ENCODE measurements at regions not wholly inside any gene's neighbourhood (a gene's known extent, or its start where the extent isn't known, plus 50 kb on each side); places are given as distances from the start of the nearest gene placed in this dataset.
"Not testable (repeated sequence)": the region's sequence is repeated elsewhere in the genome, so short reads cannot be mapped to it uniquely, and the experiment has no call there.

DNA sequence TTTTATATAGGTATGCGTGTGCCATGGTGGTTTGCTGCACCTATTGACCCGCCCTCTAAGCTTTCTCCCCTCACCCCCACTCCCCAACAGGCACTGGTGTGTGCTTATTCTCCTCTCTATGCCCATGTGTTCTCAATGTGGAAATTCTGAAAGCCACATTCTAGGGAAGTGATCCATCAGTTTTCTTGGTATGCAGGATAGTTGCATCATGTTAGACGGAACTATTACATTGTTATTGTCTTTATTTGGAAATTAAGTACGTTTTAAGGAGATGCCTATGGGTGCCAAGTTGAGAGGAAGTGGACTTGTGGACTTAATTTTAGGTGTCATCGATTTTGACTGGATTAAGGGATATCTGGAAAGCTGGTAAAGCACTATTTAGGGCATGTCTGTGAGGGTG lies 204.6 kb downstream of the RBM46 start:
- TF ChIP-seq, protein P1, sequence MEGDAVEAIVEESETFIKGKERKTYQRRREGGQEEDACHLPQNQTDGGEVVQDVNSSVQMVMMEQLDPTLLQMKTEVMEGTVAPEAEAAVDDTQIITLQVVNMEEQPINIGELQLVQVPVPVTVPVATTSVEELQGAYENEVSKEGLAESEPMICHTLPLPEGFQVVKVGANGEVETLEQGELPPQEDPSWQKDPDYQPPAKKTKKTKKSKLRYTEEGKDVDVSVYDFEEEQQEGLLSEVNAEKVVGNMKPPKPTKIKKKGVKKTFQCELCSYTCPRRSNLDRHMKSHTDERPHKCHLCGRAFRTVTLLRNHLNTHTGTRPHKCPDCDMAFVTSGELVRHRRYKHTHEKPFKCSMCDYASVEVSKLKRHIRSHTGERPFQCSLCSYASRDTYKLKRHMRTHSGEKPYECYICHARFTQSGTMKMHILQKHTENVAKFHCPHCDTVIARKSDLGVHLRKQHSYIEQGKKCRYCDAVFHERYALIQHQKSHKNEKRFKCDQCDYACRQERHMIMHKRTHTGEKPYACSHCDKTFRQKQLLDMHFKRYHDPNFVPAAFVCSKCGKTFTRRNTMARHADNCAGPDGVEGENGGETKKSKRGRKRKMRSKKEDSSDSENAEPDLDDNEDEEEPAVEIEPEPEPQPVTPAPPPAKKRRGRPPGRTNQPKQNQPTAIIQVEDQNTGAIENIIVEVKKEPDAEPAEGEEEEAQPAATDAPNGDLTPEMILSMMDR (IDR thresholded peaks at IDR 0.05; ENCODE audit: low read depth, low read length): no peak
- CTCF ChIA-PET: no interaction called here

DNA sequence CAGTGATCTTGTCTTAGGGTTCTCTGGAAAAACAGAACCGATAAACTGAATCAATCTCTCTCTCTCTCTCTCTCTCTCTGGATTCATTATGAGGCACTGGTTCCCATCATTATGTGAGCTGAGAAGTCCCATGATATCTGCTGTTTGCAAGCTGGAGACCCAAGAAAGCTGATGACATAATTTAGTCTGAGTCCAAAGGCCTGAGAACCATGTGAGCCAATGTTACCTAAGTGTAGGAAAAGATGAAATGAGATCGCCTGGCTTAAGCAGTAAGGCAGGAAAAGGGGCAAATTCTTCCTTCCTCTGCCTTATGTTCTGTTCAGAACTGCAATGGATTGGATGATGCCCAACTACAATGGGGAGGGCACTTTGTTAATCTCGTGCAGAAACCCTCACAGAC lies 207.4 kb downstream of the RBM46 start:
- TF ChIP-seq, protein P1 (IDR thresholded peaks at IDR 0.05; ENCODE audit: low read depth, low read length): no peak
- no peaks in the 10 kb centered on the region for H3K9me3 ChIP-seq (ENCODE audit: control insufficient read depth, insufficient read depth, low read length)
- POLR2A ChIA-PET: no interaction called here
- no peaks in the 10 kb centered on the region for H3K27me3 ChIP-seq (ENCODE audit: control insufficient read depth, insufficient read depth, low read length)
- CTCF ChIA-PET: interaction anchor here (1.0 kb wide), 1 partner anchor 365 kb away, joined by 3 read pairs; no protein-coding TSS in a partner anchor
- DNase-seq (ENCODE audit: low read depth, low spot score): no peak
- H3K4me3 ChIP-seq (ENCODE audit: low read depth, low read length): no peak overlapping the region
- no peak overlapping the region for H3K27ac ChIP-seq (ENCODE audit: low read depth, low read length)

More for the DNA sequence above, 204.6 kb downstream of the RBM46 start:
- no peaks in the 10 kb centered on the region for H3K9me3 ChIP-seq (ENCODE audit: control insufficient read depth, insufficient read depth, low read length)
- no peaks in the 10 kb centered on the region for H3K27me3 ChIP-seq (ENCODE audit: control insufficient read depth, insufficient read depth, low read length)
- DNase-seq (ENCODE audit: low read depth, low spot score): no peak
- POLR2A ChIA-PET: no interaction called here
- no peak overlapping the region for H3K27ac ChIP-seq (ENCODE audit: low read depth, low read length)
- H3K4me3 ChIP-seq (ENCODE audit: low read depth, low read length): no peak overlapping the region

DNA sequence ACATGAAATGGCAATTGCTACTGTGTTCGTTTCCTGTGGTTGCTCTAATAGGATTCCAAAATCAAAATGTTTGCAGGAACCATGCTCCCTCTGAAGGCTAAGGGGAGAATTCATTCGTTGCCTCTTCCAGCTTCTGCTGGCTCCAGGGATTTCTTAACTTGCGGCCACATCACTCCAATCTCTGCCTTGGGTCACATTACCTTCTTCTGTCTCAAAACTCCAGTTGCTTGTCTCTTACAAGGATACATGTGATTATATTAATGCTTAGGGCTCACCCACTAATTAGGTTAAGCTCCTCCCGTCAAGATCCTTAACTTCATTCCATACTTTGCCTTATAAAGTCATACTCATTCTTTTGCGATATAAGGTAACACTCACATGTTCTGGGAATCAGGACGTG lies 208.4 kb downstream of the RBM46 start:
- Histone ChIP-seq H3K27me3 (ENCODE audit: control insufficient read depth, insufficient read depth, low read length) (no peaks in the 10 kb centered on the region), H3K9me3 (ENCODE audit: control insufficient read depth, insufficient read depth, low read length) (no peaks in the 10 kb centered on the region), H3K27ac (ENCODE audit: low read depth, low read length) (no peak overlapping the region), H3K4me3 (ENCODE audit: low read depth, low read length) (no peak overlapping the region)
- no peak for DNase-seq (ENCODE audit: low read depth, low spot score)
- ChIA-PET POLR2A (no interaction called here), CTCF (interaction anchor here (1.0 kb wide), 1 partner anchor 364 kb away, joined by 3 read pairs; no protein-coding TSS in a partner anchor)
- TF ChIP-seq, protein P1 (IDR thresholded peaks at IDR 0.05; ENCODE audit: low read depth, low read length): no peak

- DNase-seq (ENCODE audit: low read depth, low spot score); POLR2A ChIA-PET; CTCF ChIA-PET; H3K27ac ChIP-seq (ENCODE audit: low read depth, low read length); H3K27me3 ChIP-seq (ENCODE audit: control insufficient read depth, insufficient read depth, low read length); H3K9me3 ChIP-seq (ENCODE audit: control insufficient read depth, insufficient read depth, low read length); H3K4me3 ChIP-seq (ENCODE audit: low read depth, low read length): not testable (repeated sequence)
Measured at GRCh38 chr4:154997866-154998265, 210.6 kb upstream of the NPY2R start.

GRCh38 chr4:154998284-154998683 lies 210.2 kb upstream of the NPY2R start:
- H3K4me3 ChIP-seq (ENCODE audit: low read depth, low read length): no peak overlapping the region
- POLR2A ChIA-PET: no interaction called here
- TF ChIP-seq, protein P1 (IDR thresholded peaks at IDR 0.05; ENCODE audit: low read depth, low read length): no peak
- H3K9me3 ChIP-seq (ENCODE audit: control insufficient read depth, insufficient read depth, low read length): peaks cover 4% of the 10 kb centered on the region
- CTCF ChIA-PET: no interaction called here
- no peak overlapping the region for H3K27ac ChIP-seq (ENCODE audit: low read depth, low read length)
- no peaks in the 10 kb centered on the region for H3K27me3 ChIP-seq (ENCODE audit: control insufficient read depth, insufficient read depth, low read length)
- no peak for DNase-seq (ENCODE audit: low read depth, low spot score)

DNA sequence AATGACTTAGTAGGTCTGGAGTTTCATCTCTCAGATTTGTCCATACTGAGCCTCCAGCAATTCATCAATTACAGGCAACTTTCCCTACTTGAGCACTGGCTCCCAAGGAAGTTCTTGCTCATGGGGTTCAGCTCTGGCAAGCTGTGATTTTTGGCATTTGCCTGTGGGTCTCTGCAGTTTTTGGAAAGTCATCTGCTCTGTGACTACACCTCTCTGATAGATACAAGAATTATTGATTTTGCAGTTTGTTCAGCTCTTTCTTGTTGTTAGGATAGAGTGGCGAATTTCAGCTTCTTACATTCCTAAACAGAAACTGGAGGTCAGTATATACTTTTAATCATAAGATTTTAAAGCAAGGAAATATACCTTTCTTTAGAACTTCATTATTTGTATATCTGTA lies 209.7 kb upstream of the NPY2R start:
- POLR2A ChIA-PET: no interaction called here
- CTCF ChIA-PET: no interaction called here

More for the DNA sequence above, 209.7 kb upstream of the NPY2R start:
- TF ChIP-seq, protein P1 (IDR thresholded peaks at IDR 0.05; ENCODE audit: low read depth, low read length): no peak
- Histone ChIP-seq H3K27me3 (ENCODE audit: control insufficient read depth, insufficient read depth, low read length) (no peaks in the 10 kb centered on the region), H3K27ac (ENCODE audit: low read depth, low read length) (no peak overlapping the region), H3K4me3 (ENCODE audit: low read depth, low read length) (no peak overlapping the region), H3K9me3 (ENCODE audit: control insufficient read depth, insufficient read depth, low read length) (peaks cover 4% of the 10 kb centered on the region)
- no peak for DNase-seq (ENCODE audit: low read depth, low spot score)

All from AG04450 (cell line).